ENCODE measurements at regions not wholly inside any gene's neighbourhood (a gene's known extent, or its start where the extent isn't known, plus 50 kb on each side); places are given as distances from the start of the nearest gene placed in this dataset.

DNA sequence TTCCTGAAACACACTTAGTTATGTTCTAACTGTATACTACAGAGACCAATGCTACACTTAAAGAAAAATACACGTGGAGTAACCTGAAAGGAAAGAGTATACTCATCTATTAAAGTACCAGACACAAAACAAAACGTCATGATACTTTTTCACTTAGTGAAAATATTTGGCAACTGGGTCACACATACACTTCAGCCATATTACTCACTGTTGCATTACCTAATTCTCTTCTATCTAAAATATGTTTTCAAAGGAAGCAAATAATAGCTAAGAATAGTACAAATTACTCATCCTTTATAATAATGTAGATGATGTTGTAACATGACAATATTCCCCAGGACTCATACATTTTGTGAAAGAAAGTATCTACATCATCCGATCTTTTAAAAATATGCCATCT lies 76.5 kb upstream of the EPB41L3 start:
- no peak overlapping the region for H3K4me3 ChIP-seq (replicated peaks in 1 of 2; ENCODE audit: low read depth in 1 of 2, low read length in 2 of 2)
- H3K9me3 ChIP-seq (ENCODE audit: control insufficient read depth in 1 of 2, insufficient read depth in 1 of 2, low read depth in 1 of 2, low read length in 2 of 2), result peaks cover 10 to 15% of the 10 kb centered on the region in 2 experiments; a peak in 2 of 4 replicates
- H2AFZ ChIP-seq (ENCODE audit: low read depth, low read length, poor library complexity, severe bottlenecking), result no peak overlapping the region
- H3K9me2 ChIP-seq (ENCODE audit: insufficient read depth), result no peaks in the 10 kb centered on the region
- intact Hi-C loops (cut with micrococcal nuclease), result no loop called here
- no peaks in the 10 kb centered on the region for H4K20me1 ChIP-seq (ENCODE audit: insufficient read depth)
- H3K4me2 ChIP-seq (ENCODE audit: low read length), result no peak overlapping the region
- ChIA-PET RAD21 (ENCODE audit: low non-redundant PET in 1 of 2, low total read pairs in 2 of 2, uncharacterized antibody in 2 of 2, unreplicated experiment in 2 of 2) (no interaction called here), CTCF (no interaction called here), POLR2A (no interaction called here)
- ATAC-seq, result no peak
- H3K27ac ChIP-seq (ENCODE audit: low read depth, low read length), result no peak overlapping the region
- H3K79me2 ChIP-seq (ENCODE audit: insufficient read depth, low read length), result no peaks in the 10 kb centered on the region
- no peaks in the 10 kb centered on the region for H3K27me3 ChIP-seq (ENCODE audit: insufficient read depth, low read length)
- TF ChIP-seq, protein P1, sequence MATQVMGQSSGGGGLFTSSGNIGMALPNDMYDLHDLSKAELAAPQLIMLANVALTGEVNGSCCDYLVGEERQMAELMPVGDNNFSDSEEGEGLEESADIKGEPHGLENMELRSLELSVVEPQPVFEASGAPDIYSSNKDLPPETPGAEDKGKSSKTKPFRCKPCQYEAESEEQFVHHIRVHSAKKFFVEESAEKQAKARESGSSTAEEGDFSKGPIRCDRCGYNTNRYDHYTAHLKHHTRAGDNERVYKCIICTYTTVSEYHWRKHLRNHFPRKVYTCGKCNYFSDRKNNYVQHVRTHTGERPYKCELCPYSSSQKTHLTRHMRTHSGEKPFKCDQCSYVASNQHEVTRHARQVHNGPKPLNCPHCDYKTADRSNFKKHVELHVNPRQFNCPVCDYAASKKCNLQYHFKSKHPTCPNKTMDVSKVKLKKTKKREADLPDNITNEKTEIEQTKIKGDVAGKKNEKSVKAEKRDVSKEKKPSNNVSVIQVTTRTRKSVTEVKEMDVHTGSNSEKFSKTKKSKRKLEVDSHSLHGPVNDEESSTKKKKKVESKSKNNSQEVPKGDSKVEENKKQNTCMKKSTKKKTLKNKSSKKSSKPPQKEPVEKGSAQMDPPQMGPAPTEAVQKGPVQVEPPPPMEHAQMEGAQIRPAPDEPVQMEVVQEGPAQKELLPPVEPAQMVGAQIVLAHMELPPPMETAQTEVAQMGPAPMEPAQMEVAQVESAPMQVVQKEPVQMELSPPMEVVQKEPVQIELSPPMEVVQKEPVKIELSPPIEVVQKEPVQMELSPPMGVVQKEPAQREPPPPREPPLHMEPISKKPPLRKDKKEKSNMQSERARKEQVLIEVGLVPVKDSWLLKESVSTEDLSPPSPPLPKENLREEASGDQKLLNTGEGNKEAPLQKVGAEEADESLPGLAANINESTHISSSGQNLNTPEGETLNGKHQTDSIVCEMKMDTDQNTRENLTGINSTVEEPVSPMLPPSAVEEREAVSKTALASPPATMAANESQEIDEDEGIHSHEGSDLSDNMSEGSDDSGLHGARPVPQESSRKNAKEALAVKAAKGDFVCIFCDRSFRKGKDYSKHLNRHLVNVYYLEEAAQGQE (IDR thresholded peaks at IDR 0.05; ENCODE audit: low read depth), result no peak
- TF ChIP-seq CBX3 (IDR thresholded peaks at IDR 0.05; ENCODE audit: low read depth), result no peak
- TF ChIP-seq EGR1 (IDR thresholded peaks at IDR 0.05; ENCODE audit: low read depth), result no peak
- TF ChIP-seq CEBPB (IDR thresholded peaks at IDR 0.05; ENCODE audit: low read depth), result no peak
- no peak for TF ChIP-seq JUND (IDR thresholded peaks at IDR 0.05)
- TF ChIP-seq FOSL1 (IDR thresholded peaks at IDR 0.05; ENCODE audit: low read depth), result no peak
- no peak for TF ChIP-seq EZH2 (IDR thresholded peaks at IDR 0.05)
- TF ChIP-seq, protein P2, sequence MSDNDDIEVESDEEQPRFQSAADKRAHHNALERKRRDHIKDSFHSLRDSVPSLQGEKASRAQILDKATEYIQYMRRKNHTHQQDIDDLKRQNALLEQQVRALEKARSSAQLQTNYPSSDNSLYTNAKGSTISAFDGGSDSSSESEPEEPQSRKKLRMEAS (IDR thresholded peaks at IDR 0.05), result no peak
- TF ChIP-seq, protein P3, sequence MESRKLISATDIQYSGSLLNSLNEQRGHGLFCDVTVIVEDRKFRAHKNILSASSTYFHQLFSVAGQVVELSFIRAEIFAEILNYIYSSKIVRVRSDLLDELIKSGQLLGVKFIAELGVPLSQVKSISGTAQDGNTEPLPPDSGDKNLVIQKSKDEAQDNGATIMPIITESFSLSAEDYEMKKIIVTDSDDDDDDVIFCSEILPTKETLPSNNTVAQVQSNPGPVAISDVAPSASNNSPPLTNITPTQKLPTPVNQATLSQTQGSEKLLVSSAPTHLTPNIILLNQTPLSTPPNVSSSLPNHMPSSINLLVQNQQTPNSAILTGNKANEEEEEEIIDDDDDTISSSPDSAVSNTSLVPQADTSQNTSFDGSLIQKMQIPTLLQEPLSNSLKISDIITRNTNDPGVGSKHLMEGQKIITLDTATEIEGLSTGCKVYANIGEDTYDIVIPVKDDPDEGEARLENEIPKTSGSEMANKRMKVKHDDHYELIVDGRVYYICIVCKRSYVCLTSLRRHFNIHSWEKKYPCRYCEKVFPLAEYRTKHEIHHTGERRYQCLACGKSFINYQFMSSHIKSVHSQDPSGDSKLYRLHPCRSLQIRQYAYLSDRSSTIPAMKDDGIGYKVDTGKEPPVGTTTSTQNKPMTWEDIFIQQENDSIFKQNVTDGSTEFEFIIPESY (IDR thresholded peaks at IDR 0.05; ENCODE audit: extremely low read depth, insufficient replicate concordance, low read length), result no peak
- TF ChIP-seq ELF1 (IDR thresholded peaks at IDR 0.05; ENCODE audit: borderline replicate concordance, low read depth), result no peak
- TF ChIP-seq TCF7L2 (IDR thresholded peaks at IDR 0.05; ENCODE audit: borderline replicate concordance, extremely low read depth, insufficient read depth, insufficient read length), result no peak
- TF ChIP-seq, protein P4, sequence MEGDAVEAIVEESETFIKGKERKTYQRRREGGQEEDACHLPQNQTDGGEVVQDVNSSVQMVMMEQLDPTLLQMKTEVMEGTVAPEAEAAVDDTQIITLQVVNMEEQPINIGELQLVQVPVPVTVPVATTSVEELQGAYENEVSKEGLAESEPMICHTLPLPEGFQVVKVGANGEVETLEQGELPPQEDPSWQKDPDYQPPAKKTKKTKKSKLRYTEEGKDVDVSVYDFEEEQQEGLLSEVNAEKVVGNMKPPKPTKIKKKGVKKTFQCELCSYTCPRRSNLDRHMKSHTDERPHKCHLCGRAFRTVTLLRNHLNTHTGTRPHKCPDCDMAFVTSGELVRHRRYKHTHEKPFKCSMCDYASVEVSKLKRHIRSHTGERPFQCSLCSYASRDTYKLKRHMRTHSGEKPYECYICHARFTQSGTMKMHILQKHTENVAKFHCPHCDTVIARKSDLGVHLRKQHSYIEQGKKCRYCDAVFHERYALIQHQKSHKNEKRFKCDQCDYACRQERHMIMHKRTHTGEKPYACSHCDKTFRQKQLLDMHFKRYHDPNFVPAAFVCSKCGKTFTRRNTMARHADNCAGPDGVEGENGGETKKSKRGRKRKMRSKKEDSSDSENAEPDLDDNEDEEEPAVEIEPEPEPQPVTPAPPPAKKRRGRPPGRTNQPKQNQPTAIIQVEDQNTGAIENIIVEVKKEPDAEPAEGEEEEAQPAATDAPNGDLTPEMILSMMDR (IDR thresholded peaks at IDR 0.05 in 2 of 3, conservative IDR thresholded peaks at IDR 0.05 in 1 of 3; ENCODE audit: borderline replicate concordance in 1 of 3, insufficient read depth in 1 of 3, low read depth in 2 of 3, low read length in 2 of 3), result no peak
- no peak for DNase-seq (ENCODE audit: low read depth, low spot score)
- BruUV-seq (replicated peaks), result no TSS peak
- no peaks in the 10 kb centered on the region for H3K4me1 ChIP-seq (ENCODE audit: control insufficient read depth in 1 of 2, insufficient read depth in 2 of 2, low read length in 2 of 2)
- H3K9ac ChIP-seq (ENCODE audit: low read length), result no peak overlapping the region
- no peaks in the 10 kb centered on the region for H3K36me3 ChIP-seq (ENCODE audit: control insufficient read depth in 1 of 2, insufficient read depth in 2 of 2, low read length in 2 of 2)
